SW480 (cell line): ENCODE measurements at regions not wholly inside any gene's neighbourhood (a gene's known extent, or its start where the extent isn't known, plus 50 kb on each side); places are given as distances from the start of the nearest gene placed in this dataset.

ENCODE experiments used
- DNase-seq: peaks from one replicate; pipeline ENCODE4 v3.0.0-alpha.2; 2016; ENCODE audit warnings: low spot score

DNA sequence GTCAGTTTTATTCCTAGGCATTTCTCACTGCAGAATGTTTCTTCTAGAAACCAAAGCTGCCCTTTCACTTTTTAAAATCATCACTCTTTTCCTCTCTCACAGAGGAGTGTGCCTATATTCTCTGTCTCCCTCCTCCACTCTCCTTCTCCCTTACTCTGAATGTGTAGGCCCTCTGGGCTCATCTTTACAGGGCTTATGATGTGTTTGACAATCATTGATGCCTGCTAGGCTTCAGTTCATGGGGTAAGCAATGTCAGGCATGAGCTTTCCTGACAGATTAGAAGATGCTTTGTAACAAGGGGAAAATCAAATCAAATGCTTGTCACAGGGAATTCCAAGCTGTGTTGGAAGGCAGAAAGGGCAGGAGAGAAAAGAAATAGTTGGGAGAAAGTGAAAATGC is 742.9 kb downstream of the SORCS3 start:
- DNase-seq, result no peak

DNA sequence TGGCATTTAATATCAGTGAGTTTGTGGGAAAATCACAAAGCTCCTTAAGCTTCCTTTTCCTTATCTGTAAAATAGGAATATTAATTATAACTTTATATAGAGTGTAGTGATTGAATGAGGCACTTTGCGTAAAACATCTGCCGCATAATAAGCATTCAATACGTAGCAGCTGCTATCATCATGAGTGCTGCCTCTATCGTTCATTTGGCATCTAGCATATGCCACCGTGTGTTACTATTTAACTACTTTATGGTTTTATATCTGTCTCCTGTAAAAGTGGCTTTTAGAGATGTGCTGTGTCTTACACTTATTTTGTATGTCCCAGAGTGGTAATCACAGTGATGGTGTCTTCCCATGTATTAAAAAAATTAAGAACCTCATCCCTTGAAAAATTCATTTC is 729.6 kb downstream of the SORCS3 start:
- no peak for DNase-seq

DNA sequence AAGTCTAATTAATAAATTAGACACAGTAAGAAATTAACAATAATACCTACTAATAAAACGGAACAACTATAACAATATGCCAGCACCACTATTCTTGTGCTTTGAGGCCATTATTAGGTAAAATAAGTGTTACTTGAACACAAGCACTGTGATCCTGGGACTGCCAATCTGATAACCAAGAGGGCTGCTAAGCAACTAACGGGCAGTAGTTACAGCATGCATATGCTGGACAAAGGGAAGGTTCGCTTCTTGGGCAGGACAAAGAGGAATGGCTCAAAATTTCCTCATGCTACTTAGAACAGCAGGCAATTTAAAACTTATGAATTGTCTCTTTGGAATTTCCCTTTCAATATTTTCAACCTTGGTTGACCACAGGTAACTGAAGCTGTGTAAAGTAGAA is 718.6 kb downstream of the SORCS3 start:
- no peak for DNase-seq

DNA sequence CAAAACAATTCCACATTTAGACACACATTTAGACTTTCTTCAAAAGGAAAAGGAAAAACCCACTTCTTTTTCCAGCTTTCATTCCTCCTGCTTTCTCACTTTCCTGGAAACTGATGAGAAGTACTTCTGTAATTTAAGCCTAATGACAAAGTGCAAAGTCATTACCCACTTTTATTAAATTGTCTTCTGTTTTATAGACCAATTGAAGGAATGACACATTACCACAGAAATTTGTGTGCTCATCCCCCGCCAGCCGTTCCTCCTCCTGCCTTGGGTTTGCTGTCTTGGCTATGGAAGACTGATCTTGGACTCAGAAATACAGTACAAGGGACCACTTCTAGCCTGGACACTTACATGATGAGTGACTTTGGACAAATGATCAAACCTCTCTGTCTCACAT is 717.8 kb downstream of the SORCS3 start:
- DNase-seq, result no peak

DNA sequence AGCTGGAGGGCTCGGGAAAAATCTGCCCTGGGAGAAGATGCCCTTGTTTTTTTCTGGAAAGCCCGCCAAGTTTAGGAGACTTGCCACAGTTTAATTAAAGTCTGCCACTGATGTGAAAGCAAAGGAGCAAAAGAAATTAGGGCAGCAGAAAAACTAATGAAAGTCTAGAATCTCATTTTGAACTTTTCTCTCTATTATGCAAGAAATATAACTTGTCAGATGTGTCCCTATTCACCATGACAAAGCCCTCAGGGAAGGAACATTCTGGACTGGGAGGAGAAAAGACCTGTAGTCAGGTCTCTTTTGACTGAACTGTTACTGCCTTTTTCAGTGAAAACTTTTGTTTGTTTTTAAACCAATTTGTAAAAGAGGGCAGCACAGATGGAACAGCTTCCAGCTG is 715.5 kb downstream of the SORCS3 start:
- no peak for DNase-seq

- no peak for DNase-seq
These were observed 712.9 kb downstream of the SORCS3 start for GRCh38 chr10:105354010-105354409.

DNA sequence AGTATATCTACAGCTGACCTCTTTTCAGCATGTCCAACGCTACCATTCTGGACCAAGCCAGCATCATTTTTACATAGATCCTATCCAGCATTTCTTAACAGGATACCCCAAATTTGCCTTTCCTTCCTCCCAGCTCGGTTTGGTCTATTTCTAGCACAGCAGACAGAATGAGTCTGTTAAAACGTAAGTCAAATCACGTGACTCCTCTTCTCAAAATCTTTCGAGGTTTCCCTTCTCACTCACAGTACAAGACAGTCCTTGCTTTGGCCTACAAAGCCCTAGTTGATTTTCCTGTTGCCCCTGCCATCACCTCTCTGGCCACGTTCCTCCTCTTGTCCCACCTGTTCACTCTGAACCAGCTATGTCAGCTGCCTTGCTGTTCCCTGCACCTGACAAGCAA is 711.7 kb downstream of the SORCS3 start:
- no peak for DNase-seq

DNA sequence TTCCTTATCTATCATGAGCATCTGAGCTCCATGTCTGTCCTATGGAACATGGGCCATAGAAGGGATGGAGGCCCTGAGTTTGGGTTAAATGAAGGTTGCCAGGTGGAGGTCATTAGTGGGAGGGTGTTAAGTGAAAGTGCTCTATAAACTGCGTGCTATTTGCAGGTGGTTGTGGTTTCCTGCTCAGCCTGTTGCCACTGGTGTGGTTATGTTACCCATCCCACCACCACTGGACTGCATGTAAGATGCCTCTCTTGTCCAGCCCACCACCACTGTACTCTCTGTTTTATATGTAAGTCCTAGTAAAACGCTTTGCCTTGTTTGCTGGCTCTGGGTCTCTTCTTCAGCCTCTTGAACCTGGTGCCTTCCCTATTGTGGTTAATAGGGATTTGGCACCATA is 711.2 kb downstream of the SORCS3 start:
- no peak for DNase-seq

GRCh38 chr10:105351187-105351586 is 710.1 kb downstream of the SORCS3 start:
- no peak for DNase-seq

DNA sequence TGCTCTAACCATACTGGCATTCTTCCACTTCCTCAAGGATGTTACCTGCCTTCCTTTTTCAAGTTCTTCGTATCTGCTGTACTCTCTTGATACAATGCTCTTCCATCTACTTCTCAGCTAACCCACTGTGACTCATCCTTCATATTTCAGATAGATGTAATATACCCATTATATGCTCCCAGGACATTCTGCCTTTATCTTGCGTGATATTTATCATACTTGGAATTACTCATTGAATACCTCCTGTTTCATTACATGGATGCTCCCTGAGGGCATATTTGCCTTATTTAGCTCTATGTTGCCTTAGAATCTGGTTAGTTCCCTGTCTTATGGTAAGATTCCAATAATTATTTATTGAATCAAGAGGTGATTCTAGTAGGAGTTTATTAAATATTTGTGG is 706.4 kb downstream of the SORCS3 start:
- DNase-seq, result no peak

- no peak for DNase-seq
These were observed 701.5 kb downstream of the SORCS3 start for GRCh38 chr10:105342606-105343005.

GRCh38 chr10:105339669-105340068 is 698.6 kb downstream of the SORCS3 start:
- no peak for DNase-seq

GRCh38 chr10:105328503-105329133 is 687.5 kb downstream of the SORCS3 start:
- DNase-seq, result no peak
